ENCODE measurements at regions not wholly inside any gene's neighbourhood (a gene's known extent, or its start where the extent isn't known, plus 50 kb on each side); places are given as distances from the start of the nearest gene placed in this dataset.
A peak's percentile ranks its signal among the peaks of the same experiment; 100 is the strongest.

- no peak for TF ChIP-seq CTCF (IDR thresholded peaks at IDR 0.05)
Observed at GRCh38 chr12:58166643-58167042, 225.3 kb downstream of the ATP23 start.

- TF ChIP-seq CTCF (IDR thresholded peaks at IDR 0.05) = no peak
Observed at GRCh38 chr12:58167622-58168021, 226.3 kb downstream of the ATP23 start.

GRCh38 chr12:58169826-58170225, 228.5 kb downstream of the ATP23 start:
- TF ChIP-seq CTCF (IDR thresholded peaks at IDR 0.05) = no peak

- TF ChIP-seq CTCF (IDR thresholded peaks at IDR 0.05) = no peak
Observed at GRCh38 chr12:58171914-58172313, 230.5 kb downstream of the ATP23 start.

GRCh38 chr12:58172433-58173073, 231.2 kb downstream of the ATP23 start:
- TF ChIP-seq CTCF (IDR thresholded peaks at IDR 0.05) = no peak

- no peak for TF ChIP-seq CTCF (IDR thresholded peaks at IDR 0.05)
Observed at GRCh38 chr12:58174316-58174715, 232.9 kb downstream of the ATP23 start.

GRCh38 chr12:58176296-58176869, 235.0 kb downstream of the ATP23 start:
- TF ChIP-seq CTCF (IDR thresholded peaks at IDR 0.05) = peak; percentile 54

GRCh38 chr12:58177366-58177765, 236.0 kb downstream of the ATP23 start:
- TF ChIP-seq CTCF (IDR thresholded peaks at IDR 0.05) = no peak

Measured in LNCAP (cell line).